HCEC 1CT (cell line): ENCODE measurements at regions not wholly inside any gene's neighbourhood (a gene's known extent, or its start where the extent isn't known, plus 50 kb on each side); places are given as distances from the start of the nearest gene placed in this dataset.
"Not testable (repeated sequence)": the region's sequence is repeated elsewhere in the genome, so short reads cannot be mapped to it uniquely, and the experiment has no call there.

Experiments used
- DNase-seq: peaks from one replicate; pipeline ENCODE4 v3.0.0-alpha.2; 2017

DNA sequence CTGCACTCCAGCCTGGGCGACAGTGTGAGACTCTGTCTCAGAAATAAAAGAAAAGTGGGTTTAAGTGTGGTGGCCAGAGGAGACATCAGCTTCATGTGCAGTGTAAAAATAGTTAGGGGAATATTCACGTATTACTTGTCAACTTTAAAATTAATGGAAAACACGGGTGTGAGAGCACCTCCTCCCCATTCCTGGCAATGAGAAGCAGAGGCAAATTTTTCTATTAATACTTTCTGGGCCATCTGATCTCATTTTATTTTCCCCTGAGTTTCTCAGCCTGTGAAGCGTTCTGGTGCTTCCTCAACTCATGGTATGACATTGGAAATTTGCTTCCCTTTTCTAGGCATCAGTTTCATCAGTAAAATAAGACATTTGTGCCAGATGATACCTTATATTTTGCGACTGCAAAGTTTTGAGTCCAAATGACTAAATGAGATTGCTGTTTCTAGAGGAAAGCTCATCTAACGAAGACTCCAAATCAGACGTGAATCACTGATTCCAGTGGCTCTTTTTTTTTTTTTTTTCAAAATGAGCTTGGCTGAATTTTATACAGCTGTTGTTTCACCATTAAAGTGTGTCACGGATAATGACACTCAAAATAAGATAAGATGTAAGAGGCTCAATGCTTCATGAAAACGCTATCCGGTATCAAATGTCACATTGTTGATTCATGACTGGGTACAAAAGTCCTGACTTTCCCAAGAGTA, 104.6 kb downstream of the MSX2 start:
- DNase-seq: no peak

DNA sequence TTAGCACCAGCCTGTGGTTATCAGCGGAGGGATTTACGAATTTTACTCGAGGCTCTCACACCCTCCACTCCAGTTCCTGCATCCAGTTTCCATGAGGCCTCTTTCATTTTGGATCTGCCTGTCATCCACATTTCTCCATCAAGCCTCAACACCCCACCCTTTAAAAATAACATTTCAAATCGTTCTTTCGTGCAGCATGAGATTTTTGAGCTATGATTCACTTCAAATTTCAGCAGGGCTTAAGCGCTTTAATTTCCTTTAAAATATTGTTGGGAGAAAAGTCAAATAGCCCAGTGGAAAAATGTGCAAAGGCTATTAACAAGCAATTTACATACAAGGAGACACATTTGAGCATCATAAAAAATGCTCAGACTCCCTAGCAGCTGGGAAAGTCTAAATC, 103.2 kb downstream of the MSX2 start:
- no peak for DNase-seq

GRCh38 chr5:174825587-174825986, 101.2 kb downstream of the MSX2 start:
- no peak for DNase-seq

- DNase-seq: no peak
These were observed 94.0 kb downstream of the MSX2 start for GRCh38 chr5:174818430-174818829.

GRCh38 chr5:174817610-174818009, 93.2 kb downstream of the MSX2 start:
- DNase-seq: no peak

GRCh38 chr5:174816858-174817257, 92.5 kb downstream of the MSX2 start:
- no peak for DNase-seq

- DNase-seq: no peak
These were observed 87.1 kb downstream of the MSX2 start for GRCh38 chr5:174811438-174811837.

- DNase-seq: no peak
These were observed 86.4 kb downstream of the MSX2 start for GRCh38 chr5:174810796-174811195.

DNA sequence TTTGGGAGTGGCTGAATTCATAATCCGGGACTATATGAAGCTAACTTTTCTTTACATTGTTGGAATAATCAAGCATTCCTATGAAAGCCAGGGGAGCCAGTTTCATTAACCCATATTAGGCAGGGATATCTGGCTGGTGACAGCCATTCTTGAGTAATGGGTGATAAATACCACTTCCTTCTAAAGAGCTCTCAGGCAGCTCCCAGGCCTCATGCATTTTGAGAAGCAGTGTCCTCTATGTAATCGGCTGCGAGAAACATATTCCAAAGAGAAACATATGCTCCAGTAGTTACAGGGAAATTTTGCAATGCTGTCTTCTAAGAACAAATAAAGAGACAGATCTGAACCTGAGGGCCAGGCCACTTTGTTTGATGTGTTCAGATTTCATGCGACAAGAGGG, 83.1 kb downstream of the MSX2 start:
- no peak for DNase-seq

DNA sequence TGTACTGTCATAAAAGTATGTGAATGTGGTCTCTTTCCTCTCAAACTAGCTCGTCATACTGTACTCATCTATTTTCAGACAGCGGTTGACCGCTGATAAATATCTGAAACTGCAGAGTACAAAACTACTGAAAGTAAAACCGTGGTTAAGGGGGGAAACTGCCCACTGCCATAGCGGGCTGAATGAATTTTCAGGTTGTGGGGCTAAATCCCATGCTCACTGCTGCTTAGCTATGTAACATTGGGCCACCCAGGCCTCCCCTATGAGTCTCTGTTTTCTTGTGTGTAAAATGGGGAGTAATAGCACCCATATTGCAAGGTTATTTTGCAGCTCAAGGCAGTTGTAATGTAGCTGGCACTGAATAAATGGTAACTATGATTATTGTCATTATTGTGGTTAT, 82.3 kb downstream of the MSX2 start:
- DNase-seq: no peak

DNA sequence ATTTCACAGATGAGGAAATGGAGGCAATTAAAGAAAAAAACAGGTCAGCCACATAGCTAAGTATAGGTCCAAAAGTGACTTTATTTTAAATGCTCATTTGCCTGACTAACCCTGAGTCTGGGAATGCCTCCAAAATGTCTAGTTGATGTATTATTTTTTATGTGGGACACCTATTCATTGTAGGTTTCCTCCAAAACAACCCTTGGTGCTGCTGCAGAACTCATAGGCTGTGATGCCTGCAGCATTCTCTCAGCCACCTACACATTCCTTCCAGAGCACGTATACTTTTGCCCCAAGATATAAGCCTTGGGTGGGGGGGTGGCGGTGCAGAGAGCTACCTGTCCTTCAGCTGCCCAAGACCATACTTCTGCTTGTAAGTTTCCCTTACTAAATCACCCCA, 77.4 kb downstream of the MSX2 start:
- no peak for DNase-seq

GRCh38 chr5:174800435-174800834, 76.1 kb downstream of the MSX2 start:
- no peak for DNase-seq

- no peak for DNase-seq
These were observed 74.7 kb downstream of the MSX2 start for GRCh38 chr5:174799121-174799520.

GRCh38 chr5:174798551-174798951, 74.2 kb downstream of the MSX2 start:
- DNase-seq: no peak

DNA sequence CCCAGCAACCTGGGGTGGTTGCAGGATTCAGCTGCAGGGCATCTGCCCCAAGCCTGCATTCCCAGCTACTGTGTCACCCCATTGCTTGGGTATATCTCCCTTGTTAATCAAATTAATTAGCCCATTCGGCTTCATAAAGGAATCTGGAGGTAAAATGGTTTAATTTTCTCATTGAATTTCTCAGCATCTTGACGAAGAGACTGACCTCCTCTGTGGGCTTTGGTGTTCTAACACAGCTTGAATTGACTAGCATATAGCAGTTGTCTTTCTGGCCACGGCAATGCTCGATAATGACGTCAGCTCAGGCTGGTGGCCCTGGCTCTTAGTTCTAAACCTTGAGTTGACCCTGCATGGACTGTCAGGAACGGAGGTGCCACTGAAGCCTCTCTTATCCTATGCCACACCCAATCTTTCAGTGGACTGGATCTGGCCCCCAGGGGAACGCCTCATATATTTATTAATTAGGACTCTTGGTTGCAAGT, 72.4 kb downstream of the MSX2 start:
- no peak for DNase-seq

GRCh38 chr5:174794931-174795672, 70.7 kb downstream of the MSX2 start:
- no peak for DNase-seq

DNA sequence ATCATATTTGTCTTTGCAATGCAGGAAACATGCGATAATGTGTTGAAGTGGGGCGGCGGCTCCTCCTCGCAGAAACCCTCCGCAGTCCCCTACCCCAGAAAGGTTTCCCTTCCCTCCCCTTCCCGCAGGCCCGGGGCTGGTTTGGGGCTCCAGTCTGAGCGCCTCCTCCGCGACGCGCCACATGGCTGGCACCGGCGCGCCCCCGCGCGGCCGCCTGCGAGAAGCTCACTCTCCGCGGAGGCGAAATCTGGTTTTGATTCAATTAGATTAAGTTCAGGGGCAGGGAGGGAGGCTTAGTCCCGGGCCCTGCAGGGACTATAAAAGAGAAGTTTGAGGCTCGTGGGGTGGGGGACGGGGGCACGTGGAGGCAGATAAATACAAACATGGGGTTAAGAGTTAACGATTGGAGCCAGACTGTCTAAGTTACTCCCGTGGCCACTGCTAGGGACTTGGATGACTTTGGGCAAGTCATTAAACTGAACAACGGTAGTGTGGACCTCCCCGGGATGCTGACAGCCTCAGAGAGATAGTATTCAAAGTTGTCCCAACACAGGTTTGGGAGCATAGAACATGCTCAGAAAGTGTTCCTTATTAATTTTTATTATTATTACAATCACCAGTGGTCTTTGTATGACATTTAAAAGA, 69.4 kb downstream of the MSX2 start:
- DNase-seq: peak; percentile 2

DNA sequence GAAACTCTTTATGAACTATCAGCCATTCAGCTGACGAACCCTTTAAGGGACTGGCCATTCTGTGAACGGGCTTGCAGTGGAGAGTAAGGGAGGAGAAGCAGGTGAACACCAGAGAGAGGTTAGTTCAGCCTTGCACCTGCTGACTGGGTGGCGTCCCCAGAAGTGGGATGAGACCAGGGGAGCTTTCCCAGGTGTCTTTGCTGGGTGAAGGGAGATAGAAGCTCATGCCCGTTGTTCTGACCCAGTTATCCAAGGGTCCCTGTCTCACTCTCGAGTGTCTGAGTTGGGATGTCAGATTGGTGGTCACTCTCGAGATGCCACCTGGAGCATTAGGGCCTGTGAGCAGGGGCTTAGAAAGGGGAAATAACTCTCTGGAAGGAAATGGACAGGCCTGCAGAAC, 68.7 kb downstream of the MSX2 start:
- DNase-seq: no peak

DNA sequence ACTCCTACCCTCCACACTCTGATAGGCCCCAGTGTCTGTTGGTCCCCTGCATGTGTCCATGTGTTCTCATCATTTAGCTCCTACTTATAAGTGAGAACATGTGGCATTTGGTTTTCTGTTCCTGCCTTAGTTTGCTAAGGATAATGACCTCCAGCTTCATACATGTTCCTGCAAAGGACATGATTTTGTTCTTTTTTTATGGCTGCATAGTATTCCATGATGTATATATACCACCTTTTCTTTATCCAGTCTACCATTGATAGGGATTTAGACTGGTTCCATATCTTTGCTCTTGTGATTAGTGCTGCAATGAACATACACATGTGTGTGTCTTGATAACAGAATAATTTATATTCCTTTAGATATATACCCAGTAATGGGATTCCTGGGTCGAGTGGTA, 67.9 kb downstream of the MSX2 start:
- DNase-seq: not testable (repeated sequence)

GRCh38 chr5:174790906-174791305, 66.5 kb downstream of the MSX2 start:
- no peak for DNase-seq

GRCh38 chr5:174789596-174789995, 65.2 kb downstream of the MSX2 start:
- no peak for DNase-seq

DNA sequence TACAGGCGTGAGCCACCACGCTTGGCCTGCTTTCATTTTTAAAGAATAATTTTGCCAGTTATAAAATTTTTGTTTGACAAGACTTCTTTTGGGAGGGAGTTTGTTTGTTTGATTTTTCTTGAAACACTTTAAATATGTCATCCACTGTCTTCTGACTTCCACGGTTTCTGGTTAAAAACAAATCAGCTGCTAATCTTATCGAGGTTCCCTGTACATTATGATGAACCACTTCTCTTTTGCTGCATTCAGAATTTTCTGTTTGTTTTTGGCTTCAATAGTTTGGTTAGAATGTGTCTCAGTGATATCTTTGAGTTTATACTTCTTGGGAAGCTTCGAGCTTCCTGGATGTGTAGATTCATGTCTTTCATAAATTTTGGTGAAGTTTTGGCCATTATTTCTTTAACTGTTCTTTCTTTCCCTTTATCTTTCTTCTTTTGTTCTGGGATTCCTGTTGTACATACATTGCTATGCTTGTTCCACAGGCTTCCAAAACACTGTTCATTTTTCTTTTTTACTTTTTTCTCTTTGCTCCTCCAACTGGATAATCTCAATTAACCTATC, 60.8 kb downstream of the MSX2 start:
- DNase-seq: no peak
